Activated CD4-positive, alpha-beta T cell treated with anti-CD3 and anti-CD28 coated beads for 48 hours (primary cell): ENCODE measurements at regions not wholly inside any gene's neighbourhood (a gene's known extent, or its start where the extent isn't known, plus 50 kb on each side); places are given as distances from the start of the nearest gene placed in this dataset.
"Not testable (repeated sequence)": the region's sequence is repeated elsewhere in the genome, so short reads cannot be mapped to it uniquely, and the experiment has no call there.

Experiments
- DNase-seq: peaks from one replicate; pipeline ENCODE4 v3.0.0-alpha.2; 2020

DNA sequence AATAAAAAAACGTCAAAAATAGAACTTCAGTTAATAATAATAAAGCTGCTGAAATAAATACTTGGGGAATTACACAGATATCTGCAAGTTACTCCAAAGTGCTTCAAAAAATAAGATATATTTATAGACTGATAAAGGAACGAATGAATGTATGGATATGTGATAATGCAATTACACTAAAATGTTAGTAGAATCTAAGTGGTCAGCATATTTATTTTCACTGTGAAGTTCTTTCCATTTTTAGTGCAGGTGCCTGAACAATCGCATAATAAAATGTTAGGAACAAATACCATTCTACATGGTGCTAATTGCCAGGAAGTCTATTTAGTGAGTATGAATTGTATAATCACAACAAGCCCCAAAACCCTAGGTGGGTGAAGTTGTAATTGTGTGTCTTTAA is 169.6 kb upstream of the RGPD4 start:
- no peak for DNase-seq

DNA sequence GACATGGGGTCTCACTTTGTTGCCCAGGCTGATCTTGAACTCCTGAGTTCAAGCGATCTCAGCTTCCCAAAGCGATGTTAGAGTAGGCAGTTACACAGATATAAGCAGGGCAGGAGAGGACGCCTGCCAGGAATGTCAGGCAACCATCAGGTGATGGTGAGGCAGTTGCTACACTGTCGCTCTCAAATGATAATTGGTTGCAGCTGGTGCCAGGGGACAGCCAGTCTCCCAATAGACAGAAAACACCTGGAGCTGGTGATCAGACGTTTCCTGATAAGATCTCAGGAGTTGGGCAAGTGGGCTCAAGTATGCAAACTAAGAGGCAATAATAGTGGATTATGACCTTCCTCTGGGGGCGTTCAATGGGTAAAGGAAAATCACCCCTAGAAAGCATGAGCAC is 163.1 kb upstream of the RGPD4 start:
- DNase-seq = no peak

DNA sequence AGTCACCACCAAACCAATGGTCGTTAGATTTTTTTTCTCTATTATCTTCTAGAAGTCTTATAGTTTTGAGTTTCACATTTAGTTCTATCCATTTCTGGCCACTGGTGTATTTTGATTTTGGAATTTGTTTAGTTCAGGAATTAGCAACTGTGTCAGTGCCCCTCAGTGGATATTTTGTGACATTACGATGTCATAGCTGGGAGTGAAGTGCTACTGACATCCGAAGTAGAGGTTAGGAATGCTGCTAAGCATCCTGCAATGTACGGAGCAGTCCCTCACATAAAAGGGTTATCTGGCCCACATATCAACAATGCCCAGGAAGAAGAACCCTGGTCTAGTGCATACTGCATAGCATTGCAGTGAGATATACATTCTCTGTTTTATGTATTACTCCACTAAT is 157.4 kb upstream of the RGPD4 start:
- no peak for DNase-seq

- no peak for DNase-seq
These were observed 144.8 kb upstream of the RGPD4 start for GRCh38 chr2:107681936-107682335.

DNA sequence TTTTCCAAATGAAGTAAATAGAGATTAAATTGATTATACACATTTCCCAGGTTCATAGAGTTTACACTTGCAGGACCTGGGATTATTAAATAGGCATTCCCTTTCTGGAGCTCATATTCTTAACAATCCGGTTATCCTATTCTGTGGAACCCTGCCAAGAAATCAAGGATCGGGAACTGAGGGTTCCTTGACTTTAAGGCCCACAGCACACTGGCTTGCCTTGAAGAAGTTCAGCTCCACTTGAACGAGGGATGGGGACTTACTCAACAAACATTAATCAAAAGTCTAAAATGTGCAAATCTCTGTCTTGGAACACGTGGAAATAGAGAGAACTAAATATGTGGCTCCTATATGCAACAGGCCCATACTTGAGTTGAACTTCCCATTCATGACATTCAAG is 142.3 kb upstream of the RGPD4 start:
- no peak for DNase-seq

GRCh38 chr2:107685421-107685986 is 141.2 kb upstream of the RGPD4 start:
- DNase-seq = no peak

- no peak for DNase-seq
These were observed 139.6 kb upstream of the RGPD4 start for GRCh38 chr2:107687073-107687472.

DNA sequence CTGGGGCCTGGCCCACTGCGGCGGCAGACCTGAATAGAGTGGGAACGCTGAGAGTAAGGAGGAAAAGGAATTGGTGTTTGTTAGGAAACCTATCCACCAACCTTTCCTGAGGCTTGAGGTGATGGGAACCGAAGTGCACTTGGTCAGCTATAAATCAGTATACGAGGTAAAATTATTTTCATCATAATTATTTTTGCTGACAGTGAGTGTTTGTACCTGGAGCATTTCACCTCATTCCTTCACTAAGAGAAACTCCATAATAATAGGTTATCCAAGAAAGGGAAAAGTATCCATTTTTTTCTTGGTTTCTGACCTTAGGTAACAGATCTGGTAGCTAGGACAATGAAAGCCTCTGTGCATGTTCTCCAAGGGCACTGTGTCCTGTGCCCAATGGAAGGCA is 138.6 kb upstream of the RGPD4 start:
- no peak for DNase-seq

- no peak for DNase-seq
These were observed 133.1 kb upstream of the RGPD4 start for GRCh38 chr2:107693604-107694003.

DNA sequence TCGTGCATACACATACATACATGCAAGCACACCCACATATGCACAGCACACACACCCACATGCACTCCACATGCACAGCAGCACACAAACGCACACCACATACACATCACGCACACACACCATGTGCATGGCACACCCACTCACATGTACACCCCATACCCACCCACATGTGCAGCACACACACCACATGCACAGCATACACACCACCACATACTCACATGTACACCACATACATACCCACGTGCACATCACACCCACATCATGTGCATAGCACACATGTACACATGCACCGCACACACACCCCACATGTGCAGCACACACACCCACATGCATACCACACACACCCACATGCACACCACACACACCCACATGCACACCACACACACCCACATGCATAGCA is 132.0 kb upstream of the RGPD4 start:
- no peak for DNase-seq

GRCh38 chr2:107697385-107697784 is 129.3 kb upstream of the RGPD4 start:
- DNase-seq = no peak

GRCh38 chr2:107698861-107699260 is 127.8 kb upstream of the RGPD4 start:
- DNase-seq = no peak

GRCh38 chr2:107700073-107700472 is 126.6 kb upstream of the RGPD4 start:
- no peak for DNase-seq

GRCh38 chr2:107711941-107712340 is 114.8 kb upstream of the RGPD4 start:
- no peak for DNase-seq

- DNase-seq = no peak
These were observed 113.8 kb upstream of the RGPD4 start for GRCh38 chr2:107712857-107713256.

GRCh38 chr2:107717661-107718060 is 109.0 kb upstream of the RGPD4 start:
- DNase-seq = no peak

DNA sequence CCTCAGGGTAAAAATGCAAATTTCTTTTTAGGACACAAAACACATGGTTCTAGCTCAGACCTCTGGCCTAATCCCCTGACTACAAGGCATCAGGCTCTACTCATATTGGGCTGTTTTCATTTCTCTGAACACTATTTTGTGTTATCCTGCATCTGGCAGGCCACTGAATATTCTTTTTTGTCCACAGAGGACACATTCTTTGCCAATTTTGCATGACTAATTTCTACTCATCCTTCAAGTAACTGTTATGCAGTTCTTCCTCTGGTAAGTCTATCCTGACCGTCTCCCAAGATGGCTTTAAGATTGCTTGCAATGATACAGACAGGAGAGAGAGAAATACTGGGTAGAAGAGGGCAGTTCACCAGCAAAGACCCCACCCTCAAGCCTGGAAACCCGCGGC is 107.6 kb upstream of the RGPD4 start:
- no peak for DNase-seq

DNA sequence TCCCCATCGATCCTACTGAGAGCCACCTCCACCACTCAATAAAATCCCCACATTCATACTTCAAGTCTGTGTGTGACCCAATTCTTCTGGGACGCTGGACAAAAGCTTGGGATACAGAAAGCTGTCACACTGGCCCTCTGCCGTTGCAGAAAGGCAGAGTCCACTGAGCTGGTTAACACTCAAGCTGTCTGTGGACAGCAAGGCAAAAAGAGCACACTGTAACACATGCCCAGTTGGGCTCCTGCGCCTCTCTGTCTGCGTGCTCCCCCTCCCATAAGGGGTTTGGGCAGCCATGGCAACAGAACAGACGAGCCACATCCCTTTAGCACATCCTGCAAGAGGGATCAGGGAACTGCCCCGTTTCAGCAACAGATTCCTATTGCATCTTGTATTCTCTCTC is 106.9 kb upstream of the RGPD4 start:
- no peak for DNase-seq

DNA sequence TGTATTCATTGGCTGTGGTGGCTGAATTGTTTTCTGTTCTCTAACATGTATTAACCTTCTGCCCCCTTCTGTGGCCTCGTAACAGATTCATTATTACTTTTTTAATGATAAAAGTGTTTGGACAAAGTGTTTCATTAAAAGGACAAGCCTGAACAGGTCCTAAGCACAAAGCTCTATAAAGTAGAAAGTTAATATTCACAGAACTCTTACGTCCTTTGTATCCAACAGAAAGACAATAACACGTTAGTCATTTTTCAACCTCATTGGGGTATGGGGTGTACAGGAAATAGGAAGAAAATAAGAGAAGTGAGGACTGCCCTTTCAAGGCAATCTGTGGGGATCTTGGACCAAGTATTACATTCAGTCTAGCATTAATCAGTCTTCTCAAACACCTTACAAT is 105.5 kb upstream of the RGPD4 start:
- no peak for DNase-seq

DNA sequence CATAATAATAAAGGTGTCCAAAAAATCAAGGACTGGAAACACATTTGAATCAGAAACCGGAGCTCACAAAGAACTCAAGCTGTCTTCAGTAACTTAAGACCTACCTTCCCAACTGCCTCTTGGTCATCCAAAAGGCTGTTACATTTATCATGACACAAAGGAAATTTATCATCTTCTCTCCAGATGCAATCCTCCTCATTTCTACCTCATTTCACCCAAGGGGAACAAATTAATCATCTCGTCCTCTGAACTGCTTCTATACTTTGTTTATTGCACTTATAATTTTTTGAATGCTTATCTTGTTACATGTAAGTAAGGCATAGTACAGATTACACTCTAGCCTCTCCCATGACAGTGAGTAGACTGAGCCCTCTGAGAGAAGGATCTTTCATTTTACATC is 105.1 kb upstream of the RGPD4 start:
- no peak for DNase-seq

- DNase-seq = not testable (repeated sequence)
These were observed 100.9 kb upstream of the RGPD4 start for GRCh38 chr2:107725824-107726223.

GRCh38 chr2:107727318-107727717 is 99.4 kb upstream of the RGPD4 start:
- no peak for DNase-seq

DNA sequence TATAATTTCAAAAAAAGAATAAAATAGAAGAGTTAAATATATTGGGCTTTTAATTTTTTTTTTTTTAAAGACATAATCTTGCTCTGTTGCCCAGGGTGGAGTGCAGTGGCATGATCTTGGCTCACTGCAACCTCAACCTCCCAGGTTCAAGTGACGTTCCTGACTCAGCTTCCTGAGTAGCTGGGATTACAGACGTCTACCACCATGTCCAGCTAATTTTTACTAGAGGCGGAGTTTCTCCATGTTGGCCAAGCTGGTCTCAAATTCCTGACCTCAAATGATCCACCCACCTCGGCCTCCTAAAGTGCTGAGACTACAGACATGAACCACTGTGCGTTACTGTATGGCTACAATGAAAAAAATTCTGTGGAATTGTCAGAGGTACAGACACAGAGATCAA is 98.1 kb upstream of the RGPD4 start:
- no peak for DNase-seq

DNA sequence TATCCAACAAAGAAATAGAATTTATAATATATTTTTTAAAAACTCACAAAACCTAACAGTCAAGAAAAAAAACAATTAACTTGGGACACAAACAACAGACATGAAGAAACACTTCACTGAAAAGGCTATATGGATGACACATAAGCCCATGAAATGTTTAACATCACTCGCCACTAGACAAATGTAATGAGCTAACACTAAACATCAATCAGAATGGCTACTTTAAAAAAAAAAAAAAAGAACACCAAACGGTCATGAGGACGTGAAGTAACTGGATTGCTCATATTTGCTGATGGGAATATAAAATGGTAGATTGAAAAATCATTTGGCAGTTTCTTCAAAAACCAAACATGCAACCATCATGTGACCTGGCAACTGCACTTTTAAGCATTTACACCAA is 97.3 kb upstream of the RGPD4 start:
- DNase-seq = no peak

DNA sequence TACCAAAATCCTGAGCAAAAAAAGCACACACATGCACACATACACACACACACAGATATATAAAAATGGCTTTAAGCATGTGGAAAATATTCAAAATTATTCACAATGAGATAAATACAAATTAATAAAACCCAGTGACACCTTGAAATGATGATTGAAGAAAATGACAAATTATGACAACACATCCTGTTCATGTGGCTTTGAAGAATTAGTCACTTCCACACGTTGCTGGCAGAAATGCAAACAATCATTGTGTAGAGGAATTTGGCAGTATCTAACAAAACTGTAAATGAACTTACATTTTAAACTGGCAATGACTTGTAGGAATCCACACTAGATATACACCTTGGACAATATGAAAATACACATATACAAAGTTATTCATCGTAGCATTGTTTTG is 95.8 kb upstream of the RGPD4 start:
- DNase-seq = no peak

- DNase-seq = no peak
These were observed 95.3 kb upstream of the RGPD4 start for GRCh38 chr2:107731435-107731834.
